ENCODE measurements at regions not wholly inside any gene's neighbourhood (a gene's known extent, or its start where the extent isn't known, plus 50 kb on each side); places are given as distances from the start of the nearest gene placed in this dataset.

- TF ChIP-seq CTCF (IDR thresholded peaks at IDR 0.05; ENCODE audit: insufficient read depth, low read length) (no peak), GABPA (IDR thresholded peaks at IDR 0.05; ENCODE audit: low read depth) (no peak), POLR2AphosphoS5 (IDR thresholded peaks at IDR 0.05; ENCODE audit: low read depth) (no peak), REST (IDR thresholded peaks at IDR 0.05; ENCODE audit: insufficient replicate concordance, low read depth) (no peak), SPI1 (IDR thresholded peaks at IDR 0.05; ENCODE audit: borderline replicate concordance, low read depth) (no peak)
Observed at GRCh38 chr2:122794100-122794499, 1038.6 kb downstream of the TSN start.

Measured in HL-60 (cell line).